ENCODE measurements at regions not wholly inside any gene's neighbourhood (a gene's known extent, or its start where the extent isn't known, plus 50 kb on each side); places are given as distances from the start of the nearest gene placed in this dataset.
"Not testable (repeated sequence)": the region's sequence is repeated elsewhere in the genome, so short reads cannot be mapped to it uniquely, and the experiment has no call there.

DNA sequence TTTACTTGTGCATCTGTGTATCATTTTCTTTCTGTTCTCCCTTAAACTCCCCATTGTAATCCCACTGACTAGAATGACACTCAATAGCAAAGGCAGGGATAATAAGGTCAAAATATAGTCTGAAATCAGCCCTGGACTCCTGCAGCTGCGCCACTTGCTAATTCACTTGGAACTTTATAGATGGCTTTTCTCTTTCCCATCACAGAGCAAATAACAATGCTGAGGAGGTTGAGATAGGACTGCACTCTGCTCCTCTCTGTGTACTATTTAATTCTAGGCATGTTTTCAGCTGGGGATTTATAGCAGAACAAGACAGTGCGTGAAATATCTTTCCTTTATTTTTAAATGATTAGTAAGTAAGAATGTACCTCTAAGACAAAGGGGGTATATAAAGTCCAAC, 324.2 kb downstream of the LNPK start:
- DNase-seq, result no peak

DNA sequence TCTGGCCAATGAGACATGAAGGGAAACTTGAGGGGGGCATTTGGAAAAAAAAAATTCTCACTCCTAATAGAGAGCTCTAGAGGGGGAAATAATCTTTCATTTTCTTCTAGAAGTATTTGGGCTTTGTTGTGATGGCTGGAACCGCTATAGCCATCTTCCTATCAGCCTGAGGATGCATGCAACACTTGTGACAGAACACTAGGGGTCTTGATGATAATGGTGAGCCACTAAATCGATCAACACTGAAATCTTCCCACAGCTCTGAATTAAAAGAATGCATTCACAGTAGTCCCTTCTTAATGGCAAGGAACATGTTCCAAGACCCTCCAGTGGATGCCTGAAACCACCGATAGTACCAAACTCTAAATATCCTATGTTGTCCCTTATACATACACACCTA, 325.3 kb downstream of the LNPK start:
- no peak for DNase-seq

DNA sequence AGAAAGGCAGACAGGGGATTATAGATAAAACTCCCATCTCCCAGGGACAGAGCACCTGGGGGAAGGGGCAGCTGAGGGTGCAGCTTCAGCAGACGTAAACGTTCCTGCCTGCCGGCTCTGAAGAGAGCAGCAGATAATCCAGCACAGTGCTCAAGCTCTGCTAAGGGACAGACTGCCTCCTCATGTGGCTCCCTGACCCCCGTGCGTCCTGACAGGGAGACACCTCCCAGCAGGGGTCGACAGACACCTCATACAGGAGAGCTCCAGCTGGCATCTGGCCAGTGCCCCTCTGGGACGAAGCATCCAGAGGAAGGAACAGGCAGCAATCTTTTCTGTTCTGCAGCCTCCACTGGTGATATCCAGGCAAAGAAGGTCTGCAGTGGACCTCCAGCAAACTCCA, 333.3 kb downstream of the LNPK start:
- not testable (repeated sequence) for DNase-seq

DNA sequence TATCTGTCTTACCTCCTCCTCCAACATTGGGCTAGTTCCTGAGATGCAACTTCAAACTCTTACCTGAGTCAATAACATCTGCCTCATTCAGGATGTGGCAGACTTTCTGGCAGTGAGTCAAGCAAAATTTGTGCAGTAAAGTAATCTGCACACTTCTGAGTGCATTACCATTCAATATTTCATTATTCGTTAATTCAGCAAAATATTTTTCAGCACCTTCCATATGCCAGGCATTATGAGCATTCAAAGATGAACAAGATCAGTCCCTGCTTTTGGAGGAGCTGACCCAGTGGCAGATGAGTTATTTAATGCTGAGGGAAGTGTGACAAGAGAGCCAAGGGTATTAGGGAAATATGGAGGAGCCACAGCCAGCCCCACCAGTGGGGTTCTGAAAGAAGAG, 339.7 kb downstream of the LNPK start:
- no peak for DNase-seq

DNA sequence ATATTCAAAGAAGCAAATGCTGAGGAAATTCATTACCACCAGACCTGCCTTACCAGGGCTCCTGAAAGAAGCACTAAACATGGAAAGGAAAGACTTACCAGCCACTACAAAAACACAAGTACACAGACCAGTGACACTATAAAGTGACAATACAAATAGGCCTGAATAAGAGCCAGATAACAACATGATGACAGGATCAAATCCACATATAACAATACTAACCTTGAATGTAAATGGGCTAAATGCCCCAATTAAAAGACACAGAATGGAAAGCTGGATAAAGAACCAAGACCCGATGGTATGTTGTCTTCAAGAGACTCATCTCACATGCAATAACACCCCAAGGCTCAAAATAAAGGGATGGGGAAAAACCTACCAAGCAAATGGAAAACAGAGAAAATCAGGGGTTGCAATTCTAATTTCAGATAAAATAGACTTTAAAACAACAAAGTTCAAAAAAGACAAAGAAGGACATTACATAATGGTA, 353.4 kb downstream of the LNPK start:
- no peak for DNase-seq

DNA sequence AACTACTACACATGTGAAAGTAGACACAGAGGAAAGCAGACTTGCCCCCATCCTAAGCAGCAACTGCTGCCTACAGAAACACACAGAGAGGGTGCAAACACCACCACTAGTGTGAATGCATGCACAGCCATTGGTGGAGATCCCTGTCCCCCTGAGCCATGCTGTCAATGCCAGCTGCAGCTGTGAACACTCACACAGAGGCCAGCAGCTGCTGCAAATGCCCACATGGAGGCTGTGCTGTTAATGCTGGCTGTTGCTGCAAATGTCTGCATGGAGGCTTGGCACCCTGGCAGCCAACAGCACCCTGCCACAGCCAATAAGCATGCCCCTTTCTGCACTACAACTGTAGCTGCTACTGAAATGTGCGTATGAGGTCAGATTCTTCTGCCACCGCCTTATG, 355.0 kb downstream of the LNPK start:
- no peak for DNase-seq

DNA sequence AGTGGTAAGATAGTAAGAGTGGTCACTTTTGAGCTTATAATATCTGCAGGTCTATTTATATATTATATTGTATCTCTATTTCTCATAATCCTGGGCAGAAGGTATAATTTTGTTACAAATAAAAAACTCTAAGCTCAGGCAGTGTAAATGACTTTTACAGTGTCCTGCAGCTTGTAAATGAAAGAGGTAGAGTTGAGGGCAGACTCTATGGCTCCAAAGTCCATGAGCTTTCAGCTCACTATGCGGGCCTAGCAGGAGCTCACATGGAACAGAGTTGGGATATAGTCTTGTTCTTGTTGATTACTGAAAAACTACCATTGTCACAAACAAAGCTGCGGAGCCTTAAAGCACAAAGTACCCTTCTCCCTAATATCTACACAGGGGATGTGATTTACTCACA, 361.4 kb downstream of the LNPK start:
- DNase-seq, result no peak

DNA sequence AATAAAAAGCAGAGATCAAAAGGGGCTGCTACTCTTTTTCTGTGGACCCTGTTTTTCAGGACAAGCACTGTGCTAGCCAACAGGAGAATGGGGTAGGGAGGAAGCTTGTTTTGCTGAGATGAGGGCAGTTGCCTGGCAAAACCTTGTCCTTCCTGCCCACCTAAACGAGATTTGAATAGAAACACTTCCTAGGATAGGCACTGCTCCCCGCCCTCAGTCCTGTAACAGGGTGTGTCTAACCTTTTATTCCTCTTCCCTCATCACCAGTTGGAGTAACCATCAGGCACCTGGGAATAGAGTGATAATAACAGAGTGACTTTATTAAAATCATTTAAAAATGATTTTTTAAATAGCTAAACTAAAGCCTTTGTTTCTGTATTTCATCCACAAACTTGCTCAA, 368.8 kb downstream of the LNPK start:
- DNase-seq, result no peak

DNA sequence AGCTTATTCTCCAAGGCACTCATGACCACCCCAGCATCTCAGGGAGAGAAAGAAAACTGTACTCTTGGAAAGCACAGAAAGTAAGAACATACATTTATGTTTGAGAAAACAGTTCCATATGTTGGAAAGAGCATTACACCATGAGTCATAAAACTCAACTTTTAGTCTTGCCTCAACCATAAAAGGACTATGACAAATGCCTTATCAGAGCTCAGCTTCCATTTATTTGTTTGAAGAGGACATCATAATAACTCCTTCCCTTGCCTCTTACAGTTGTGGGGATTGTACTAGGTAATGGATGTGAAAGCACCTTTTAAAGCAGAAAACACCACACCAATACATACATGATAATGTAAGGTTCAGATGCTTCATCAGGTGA, 370.8 kb downstream of the LNPK start:
- no peak for DNase-seq

DNA sequence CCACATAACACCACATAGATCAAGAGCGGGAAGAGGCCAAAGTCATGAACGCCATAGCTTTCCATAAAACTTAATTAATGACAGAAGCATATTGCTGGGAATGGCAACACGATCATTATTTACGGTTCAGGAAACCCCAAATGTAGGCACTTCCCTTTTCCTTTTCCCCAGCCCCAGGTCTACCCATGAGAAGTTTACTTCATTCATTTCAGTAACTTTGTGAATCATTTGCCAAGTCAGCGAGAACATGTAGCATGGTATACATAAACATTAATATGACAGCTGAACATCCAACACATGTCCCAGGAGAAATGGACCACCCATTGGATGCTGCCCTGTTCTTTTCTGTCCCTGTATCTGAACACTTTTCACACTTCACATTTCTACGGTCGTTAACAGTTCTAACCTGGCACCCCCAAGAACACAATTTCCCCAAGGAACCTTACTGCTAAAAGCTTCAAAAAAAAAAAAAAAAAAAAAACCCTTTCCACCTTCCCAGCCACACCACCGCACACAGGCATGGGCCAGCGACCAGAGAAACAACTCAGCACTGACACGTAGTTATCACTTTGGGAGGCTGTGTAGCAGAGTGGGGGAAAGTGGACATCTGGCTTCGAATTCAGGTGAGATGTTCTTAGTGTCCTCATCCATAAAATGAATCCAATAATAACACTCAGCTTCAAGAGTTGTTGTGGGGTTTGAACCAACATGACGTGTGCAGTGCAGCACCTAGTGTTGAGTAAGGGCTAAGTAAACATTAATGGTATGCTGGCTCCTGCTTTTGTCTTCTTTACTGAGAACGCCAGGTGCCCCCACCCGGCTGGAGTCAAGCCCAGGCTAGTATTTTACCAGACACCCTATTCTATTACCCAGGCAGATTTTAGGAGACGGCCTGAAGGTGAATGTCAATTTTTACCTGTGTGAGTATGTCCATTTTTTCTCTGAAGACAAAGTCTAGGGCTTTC, 371.5 kb downstream of the LNPK start:
- no peak for DNase-seq

DNA sequence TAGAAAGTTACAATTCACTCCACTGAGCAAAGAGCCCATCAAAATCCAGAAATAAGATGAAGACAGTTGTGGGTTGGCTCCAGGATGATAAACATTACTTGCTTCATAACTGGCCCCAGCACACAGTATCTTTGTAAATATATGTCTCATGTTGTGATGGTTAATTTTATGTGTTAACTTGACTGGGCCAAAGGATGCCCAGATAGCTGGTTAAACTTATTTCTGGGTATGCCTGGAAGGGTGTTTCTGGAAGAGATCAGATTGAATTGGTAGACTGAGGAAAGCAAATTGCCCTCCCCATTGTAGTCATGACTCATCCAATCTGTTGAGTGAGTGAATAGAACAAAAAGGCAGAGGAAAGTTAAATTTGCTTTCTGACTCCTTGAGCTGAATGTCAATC, 373.8 kb downstream of the LNPK start:
- DNase-seq, result no peak

DNA sequence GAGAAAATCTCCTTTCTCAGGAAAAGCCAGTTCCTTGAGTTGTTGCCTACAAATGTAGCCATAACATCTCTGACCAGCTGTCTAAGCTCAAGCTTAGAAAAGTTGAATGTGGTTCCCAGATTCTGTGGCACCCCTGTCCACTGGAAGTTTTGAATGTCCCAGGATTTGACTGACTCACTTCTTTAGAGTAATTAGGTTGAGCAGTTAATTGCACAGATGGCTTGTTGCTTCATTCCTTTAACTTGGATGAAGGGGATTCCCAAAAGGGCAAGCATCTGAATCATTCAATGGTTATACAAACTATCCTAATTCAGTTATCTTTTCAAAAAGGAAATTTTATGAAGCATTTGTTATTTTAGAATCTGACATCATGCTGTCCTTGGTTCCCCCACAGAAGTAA, 374.7 kb downstream of the LNPK start:
- DNase-seq, result no peak

DNA sequence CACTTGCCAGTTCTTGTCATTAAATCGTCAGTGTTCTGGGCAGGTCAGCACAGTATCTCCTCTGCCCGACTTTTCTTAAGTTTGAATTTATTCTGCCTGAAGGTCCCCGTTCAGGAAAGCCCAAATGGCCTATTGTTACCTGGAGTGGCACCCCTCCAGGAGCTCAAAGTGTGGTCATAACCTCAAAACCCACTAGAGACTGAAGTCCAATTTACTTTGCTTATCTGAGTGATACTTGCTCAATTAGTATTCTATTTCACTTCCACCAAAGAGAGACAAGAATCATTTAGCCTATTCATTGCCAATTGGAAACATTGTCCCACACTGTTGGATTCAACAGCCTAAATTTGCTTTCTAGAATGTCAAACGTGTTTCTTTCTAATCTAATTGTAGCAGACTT, 375.3 kb downstream of the LNPK start:
- DNase-seq, result no peak

DNA sequence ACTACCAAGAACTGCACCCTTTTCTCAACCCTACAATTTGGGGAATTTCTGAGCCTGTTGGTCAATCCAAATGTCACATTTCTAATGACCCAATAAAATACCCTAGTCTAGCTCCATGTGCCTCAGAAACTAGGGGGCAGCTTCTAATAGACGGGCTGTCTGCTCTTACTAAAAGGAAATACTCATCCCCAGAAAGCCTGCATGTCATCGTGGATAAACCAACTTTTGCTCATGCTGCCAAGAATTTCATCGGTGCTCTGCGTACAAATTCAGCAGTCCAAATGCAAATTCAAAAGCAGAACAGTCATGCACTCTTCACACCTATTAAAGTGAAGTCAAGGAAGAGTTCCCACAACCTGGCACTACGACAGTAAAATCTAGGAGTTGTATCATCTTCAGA, 377.3 kb downstream of the LNPK start:
- DNase-seq, result no peak

DNA sequence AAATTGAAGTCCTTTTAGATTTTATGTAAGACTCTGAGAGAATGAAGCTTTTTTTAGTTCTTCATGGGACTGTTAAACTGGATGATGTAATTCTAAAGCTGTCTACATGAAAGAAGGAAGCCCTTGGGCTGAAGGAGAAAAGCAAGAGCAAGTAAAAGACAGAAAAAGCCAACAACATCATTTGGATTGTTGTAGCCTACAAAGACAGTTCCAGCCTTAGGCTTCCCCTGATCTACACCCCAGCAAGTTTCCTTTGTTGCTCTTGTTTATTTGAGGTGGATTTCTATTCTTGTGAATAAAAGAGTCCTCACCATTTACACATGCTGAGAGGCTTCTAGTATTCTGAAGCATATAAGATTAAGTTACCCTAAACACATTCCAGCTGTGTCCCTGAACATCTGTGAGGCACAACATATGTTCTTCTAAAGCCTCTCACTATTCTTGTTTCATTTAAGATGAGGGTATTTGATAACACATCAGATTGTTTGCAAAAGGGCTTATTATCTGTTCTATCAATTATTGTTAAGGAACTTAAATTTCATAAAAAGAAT, 377.8 kb downstream of the LNPK start:
- DNase-seq, result no peak

DNA sequence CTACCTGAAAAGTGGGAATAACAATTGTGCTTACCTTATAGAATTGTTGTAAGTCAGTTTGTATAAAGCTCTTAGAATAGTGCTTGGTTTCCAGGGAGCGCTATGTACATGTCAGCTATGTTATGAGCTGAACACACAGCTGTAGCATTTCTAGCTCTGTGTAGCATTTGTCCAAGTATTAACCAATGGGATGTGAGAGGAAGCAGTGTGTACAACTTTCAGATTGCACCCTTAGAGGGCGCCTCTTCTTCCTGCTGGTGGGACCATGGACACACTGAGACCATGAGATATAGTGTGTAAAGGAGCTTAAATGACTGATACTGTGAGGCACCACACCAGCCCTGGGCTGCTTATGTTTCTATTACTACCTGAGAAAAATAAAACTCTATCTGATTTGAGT, 380.2 kb downstream of the LNPK start:
- no peak for DNase-seq

DNA sequence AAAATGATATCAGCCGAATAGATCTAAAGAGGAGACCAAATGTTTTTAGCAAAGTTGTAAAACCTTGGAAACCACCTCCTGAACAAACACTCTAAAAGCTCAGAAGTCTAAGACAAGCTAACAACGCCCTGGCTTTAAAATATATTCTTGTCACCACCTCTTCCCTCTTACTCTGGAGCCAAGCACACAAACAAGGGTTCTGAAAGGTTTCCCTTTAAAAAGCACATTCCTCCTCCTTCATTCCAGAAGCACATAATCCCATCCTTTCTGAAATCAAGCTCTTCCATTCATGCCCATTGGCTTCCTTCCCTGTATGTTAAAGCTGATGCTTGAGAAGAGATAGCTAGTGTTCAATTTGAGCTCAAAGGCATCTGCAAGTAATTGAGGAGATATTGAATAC, 382.0 kb downstream of the LNPK start:
- DNase-seq, result no peak

DNA sequence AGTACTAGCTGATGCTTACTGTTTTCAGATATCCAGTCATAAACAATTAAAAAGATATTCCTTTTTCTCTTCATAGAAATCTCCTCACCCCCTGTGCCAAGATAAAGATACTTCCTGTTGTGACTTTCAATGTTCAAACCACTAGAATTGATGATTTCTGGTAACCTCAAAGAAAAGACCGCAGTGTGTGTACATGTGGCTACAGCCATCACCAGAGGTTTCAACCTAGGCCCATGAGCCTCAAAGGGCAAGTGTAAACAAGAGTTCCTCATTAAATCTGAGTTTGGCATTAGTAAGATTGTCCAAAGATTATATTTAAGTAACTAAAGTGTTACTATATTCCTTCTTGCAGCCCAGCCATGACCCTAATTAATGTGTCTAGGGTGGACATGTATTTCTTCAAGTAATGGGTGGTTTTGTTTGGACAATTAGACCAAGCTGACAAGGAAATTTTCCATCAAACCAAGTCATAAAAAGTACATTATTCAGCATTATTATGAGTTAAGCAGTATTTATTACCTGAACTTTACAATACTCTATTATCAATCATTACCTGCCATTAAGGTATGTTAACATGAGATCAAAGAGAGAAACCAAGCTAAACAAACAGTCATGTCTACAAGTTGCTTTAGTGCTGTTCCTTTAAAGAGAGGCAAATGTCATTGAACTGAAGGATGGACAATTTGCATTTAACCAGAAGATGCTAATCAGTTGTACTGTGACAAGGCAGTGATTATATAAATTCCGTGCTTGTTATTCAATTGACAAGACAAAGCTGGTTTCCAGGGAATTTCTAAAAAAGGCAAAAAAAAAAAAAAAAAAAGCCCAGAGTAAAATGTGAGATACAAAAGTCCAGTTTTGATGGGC, 382.7 kb downstream of the LNPK start:
- no peak for DNase-seq

DNA sequence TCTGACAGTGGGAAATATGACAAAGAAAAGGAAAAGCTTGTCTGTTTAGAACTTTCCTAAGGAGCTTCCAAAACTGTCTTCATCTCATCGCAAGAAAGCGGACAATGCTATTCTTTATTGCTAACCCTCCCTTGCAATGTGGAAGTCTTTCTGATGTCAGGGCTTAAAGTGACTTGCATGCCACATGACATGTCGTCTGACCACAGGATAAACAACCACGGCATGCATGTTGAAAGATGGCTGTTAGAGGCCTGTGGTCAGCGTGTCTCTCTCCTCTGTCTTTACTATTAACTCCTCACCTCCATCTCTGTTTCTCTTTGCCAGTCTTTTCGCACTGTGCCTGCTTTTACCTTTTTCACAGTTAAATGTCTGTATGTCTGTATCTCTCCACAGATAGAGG, 389.8 kb downstream of the LNPK start:
- DNase-seq, result no peak

DNA sequence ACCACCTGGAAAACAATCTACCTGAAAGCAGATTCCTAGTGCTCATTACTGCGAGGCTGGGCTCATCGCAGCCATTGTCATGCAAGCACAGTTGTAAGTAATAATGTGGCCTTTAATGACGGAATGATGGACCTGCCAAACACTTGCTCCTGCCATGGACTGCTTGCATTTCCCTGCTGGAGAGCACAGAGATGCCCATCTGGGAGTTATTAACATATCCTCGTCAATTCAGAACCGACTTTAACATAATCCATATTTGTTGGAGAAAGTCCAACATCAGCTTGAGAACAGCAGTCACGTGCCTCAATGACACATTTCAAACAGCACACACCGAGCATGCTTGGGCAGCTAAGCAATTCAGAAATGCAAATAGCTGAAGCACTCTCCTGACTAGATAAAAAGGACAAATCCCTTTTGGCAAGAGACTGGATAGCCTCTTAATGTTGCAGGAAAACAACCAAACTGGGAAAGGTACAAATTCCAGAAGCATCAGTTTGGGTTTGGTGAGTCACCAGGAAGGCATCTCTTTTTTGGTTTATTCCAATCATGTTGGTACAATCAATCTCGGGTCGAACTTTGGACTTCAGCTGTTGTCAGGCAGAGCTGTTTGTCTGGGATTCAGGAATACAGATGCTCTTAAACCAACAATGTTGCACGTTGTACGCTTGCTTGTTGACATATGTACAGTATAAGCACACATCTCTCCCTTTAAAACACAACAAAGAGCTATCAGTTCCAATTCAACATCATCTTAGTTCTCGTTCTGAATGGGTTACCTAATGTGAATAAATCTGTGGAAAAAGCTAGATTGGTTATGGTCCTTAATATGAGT, 395.8 kb downstream of the LNPK start:
- no peak for DNase-seq

DNA sequence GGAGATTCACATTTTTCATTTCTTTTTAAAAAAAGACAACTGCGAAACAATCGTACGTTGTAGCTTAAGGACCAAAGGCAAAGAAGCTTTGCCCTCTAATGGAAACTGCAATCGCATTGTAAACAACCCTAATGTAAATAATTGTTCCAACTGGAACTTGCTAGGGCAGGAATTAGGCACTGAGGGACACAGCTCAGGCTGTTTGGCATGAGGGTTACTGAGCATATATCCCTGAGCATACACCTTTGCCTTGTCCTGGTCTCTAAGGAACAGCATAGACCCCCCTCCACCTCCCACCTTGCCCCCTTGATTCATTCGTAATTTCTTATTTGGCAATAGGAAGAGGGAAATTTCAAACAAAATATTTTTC, 396.4 kb downstream of the LNPK start:
- no peak for DNase-seq

DNA sequence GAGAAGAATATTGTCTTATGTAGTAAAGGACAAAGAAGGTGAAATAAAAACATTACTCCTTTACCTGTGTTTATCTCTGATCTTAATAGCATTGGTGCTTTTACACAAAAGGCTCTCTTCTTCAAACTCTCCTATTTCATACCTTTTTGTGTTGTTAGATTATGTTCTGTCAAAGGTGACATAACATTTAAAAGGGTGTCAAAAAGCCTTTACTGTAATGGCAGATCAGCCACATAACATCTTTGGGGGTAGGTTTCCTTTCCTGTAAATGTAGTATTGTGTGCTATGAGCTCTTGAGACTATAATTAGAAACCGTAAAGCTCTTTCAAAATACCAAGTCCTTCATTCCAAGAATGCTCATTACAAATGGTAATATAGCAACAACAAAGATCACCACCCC, 400.1 kb downstream of the LNPK start:
- DNase-seq, result no peak
